Endodermal cell (in vitro differentiated cells): ENCODE measurements at regions not wholly inside any gene's neighbourhood (a gene's known extent, or its start where the extent isn't known, plus 50 kb on each side); places are given as distances from the start of the nearest gene placed in this dataset.

Source experiments
- DNase-seq: peaks from one replicate; pipeline ENCODE4 v3.0.0-alpha.2; 2017
- H3K27ac ChIP-seq: 2 replicates; pipeline ENCODE4 v1.5.1; 2013; ENCODE audit warnings: mild to moderate bottlenecking, low read depth, low read length, moderate library complexity
- H3K27me3 ChIP-seq: 2 replicates; pipeline ENCODE4 v1.6.1; 2013; ENCODE audit warnings: mild to moderate bottlenecking, low read length, moderate library complexity; ENCODE audit not compliant: insufficient read depth, control insufficient read depth, poor library complexity, severe bottlenecking
- H3K36me3 ChIP-seq: 2 replicates; pipeline ENCODE4 v1.7.0; 2013; ENCODE audit warnings: mild to moderate bottlenecking, low read length, moderate library complexity; ENCODE audit not compliant: control insufficient read depth, insufficient read depth
- H3K4me1 ChIP-seq: one replicate; pipeline ENCODE4 v1.7.0; 2013; ENCODE audit warnings: low read length; ENCODE audit not compliant: control insufficient read depth, insufficient read depth
- H3K4me3 ChIP-seq: 2 replicates; pipeline ENCODE4 v1.5.1; 2013; ENCODE audit warnings: mild to moderate bottlenecking, low read length, moderate library complexity
- H3K9ac ChIP-seq: 2 replicates; pipeline ENCODE4 v1.6.1; 2013; ENCODE audit warnings: mild to moderate bottlenecking, low read length, moderate library complexity; ENCODE audit not compliant: poor library complexity, severe bottlenecking; ENCODE audit errors: extremely low read depth
- H3K9me3 ChIP-seq: 2 replicates; pipeline ENCODE4 v1.6.1; 2013; ENCODE audit warnings: mild to moderate bottlenecking, low read length, moderate library complexity; ENCODE audit not compliant: control insufficient read depth
- H3K27ac Mint-ChIP-seq: 2 replicates; pipeline ENCODE4 v1.8.0; 2020; ENCODE audit warnings: mixed read lengths
- H3K27me3 Mint-ChIP-seq: 2 replicates; pipeline ENCODE4 v1.8.0; 2021; ENCODE audit warnings: mild to moderate bottlenecking, mixed read lengths; ENCODE audit not compliant: insufficient read depth
- H3K36me3 Mint-ChIP-seq: 2 replicates; pipeline ENCODE4 v1.8.0; 2020; ENCODE audit warnings: low read depth, mixed read lengths
- H3K4me1 Mint-ChIP-seq: 2 replicates; pipeline ENCODE4 v1.8.0; 2020; ENCODE audit warnings: mixed read lengths
- H3K4me3 Mint-ChIP-seq: 2 replicates; pipeline ENCODE4 v1.8.0; 2020; ENCODE audit warnings: mild to moderate bottlenecking, moderate library complexity, mixed read lengths
- H3K9me3 Mint-ChIP-seq: 2 replicates; pipeline ENCODE4 v1.8.0; 2020; ENCODE audit warnings: mild to moderate bottlenecking, mixed read lengths
- WGBS, 2 experiments: methylation state at CpG; one replicate each; pipeline versions ENCODE4 v1.1.5 to v1.1.7; 2013; ENCODE audit warnings: missing lambda C conversion rate in 2 of 2, mixed read lengths in 1 of 2; ENCODE audit not compliant: insufficient coverage in 1 of 2, insufficient read length in 1 of 2; 5-methylcytosine and 5-hydroxymethylcytosine counted together
- TF ChIP-seq, protein P1 (sequence below): fragments of 200-600 bp; sonication (generic); conservative IDR thresholded peaks from 2 replicates; pipeline ENCODE4 v1.5.0; 2021; ENCODE audit warnings: antibody characterized with exemption, mild to moderate bottlenecking

DNA sequence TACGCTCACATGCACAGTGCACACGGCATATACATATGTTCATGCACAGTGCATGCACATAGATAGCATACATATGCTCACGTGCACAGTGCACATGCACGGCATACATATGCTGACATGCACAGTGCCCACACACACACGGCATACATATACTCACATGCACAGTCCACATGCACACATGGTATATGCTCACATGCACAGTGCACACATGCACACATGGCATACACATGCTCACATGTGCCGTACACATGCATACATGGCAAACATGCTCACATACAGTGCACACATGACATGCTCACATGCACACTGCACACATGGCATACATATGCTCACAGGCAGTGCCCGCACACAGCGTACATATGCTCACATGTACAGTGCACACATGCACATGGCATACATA, 97.7 kb upstream of the CTDP1 start:
- Mint-ChIP-seq H3K27ac (no peak overlapping the region), H3K9me3 (no peaks in the 10 kb centered on the region), H3K4me1 (no peaks in the 10 kb centered on the region), H3K27me3 (no peaks in the 10 kb centered on the region), H3K4me3 (no peak overlapping the region), H3K36me3 (no peaks in the 10 kb centered on the region)
- Histone ChIP-seq H3K36me3 (no peaks in the 10 kb centered on the region), H3K9ac (no peak overlapping the region), H3K4me1 (no peaks in the 10 kb centered on the region), H3K4me3 (no peak overlapping the region), H3K9me3 (no peaks in the 10 kb centered on the region), H3K27ac (no peak overlapping the region), H3K27me3 (no peaks in the 10 kb centered on the region)
- DNase-seq, result peak; percentile 18
- WGBS, 2 experiments, result 95 to 97% methylated on average over 8 of the region's 8 CpGs
- TF ChIP-seq, protein P1, sequence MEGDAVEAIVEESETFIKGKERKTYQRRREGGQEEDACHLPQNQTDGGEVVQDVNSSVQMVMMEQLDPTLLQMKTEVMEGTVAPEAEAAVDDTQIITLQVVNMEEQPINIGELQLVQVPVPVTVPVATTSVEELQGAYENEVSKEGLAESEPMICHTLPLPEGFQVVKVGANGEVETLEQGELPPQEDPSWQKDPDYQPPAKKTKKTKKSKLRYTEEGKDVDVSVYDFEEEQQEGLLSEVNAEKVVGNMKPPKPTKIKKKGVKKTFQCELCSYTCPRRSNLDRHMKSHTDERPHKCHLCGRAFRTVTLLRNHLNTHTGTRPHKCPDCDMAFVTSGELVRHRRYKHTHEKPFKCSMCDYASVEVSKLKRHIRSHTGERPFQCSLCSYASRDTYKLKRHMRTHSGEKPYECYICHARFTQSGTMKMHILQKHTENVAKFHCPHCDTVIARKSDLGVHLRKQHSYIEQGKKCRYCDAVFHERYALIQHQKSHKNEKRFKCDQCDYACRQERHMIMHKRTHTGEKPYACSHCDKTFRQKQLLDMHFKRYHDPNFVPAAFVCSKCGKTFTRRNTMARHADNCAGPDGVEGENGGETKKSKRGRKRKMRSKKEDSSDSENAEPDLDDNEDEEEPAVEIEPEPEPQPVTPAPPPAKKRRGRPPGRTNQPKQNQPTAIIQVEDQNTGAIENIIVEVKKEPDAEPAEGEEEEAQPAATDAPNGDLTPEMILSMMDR, result no peak

DNA sequence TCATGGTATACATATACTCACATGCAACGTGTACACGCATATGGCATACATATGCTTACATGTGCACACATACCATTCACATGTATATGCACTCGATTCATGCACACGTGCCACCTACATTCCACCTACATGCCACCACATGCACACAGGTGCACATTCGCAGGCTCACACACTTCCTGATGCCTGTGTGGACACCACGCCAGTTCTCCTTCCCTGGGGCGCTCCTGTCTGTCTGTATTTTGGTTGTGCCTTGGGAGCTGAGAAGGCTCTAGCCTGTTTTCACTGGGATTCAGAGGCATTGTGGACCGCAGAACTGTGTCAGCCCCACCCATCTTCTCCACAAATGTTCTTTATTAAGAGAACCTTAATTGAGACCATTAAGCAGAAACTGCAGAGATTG, 96.6 kb upstream of the CTDP1 start:
- Histone ChIP-seq H3K27ac (no peak overlapping the region), H3K36me3 (no peaks in the 10 kb centered on the region), H3K9me3 (no peaks in the 10 kb centered on the region), H3K4me1 (no peaks in the 10 kb centered on the region), H3K27me3 (no peaks in the 10 kb centered on the region), H3K4me3 (no peak overlapping the region), H3K9ac (no peak overlapping the region)
- Mint-ChIP-seq H3K36me3 (no peaks in the 10 kb centered on the region), H3K27ac (no peak overlapping the region), H3K4me1 (no peaks in the 10 kb centered on the region), H3K4me3 (no peak overlapping the region), H3K27me3 (no peaks in the 10 kb centered on the region), H3K9me3 (no peaks in the 10 kb centered on the region)
- DNase-seq, result peak; percentile 33
- 95 to 97% methylated on average over 7 to 8 of the region's 8 CpGs for WGBS, 2 experiments
- TF ChIP-seq, protein P1, result no peak

DNA sequence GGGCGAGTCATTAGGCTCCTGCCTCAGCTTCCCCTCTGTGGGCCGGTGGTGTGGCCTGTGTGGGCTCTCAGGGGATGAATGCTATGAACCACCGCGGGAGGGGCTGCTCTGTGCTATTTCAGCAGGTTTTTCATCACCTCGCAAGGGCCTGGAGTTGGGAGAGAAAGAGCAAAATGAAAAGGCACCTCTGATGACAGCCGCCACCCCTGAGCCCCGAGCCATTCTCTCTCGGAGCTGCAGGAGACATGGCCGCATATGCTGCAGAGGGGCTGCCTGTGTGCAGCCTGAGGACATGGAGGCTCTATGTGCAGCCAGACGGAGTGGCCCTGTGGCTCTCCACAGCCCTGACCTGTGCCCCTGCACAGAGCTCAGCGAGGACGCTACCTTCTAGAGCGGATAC, 96.2 kb upstream of the CTDP1 start:
- TF ChIP-seq, protein P1, result no peak
- Mint-ChIP-seq H3K4me1 (peaks cover 3% of the 10 kb centered on the region), H3K4me3 (no peak overlapping the region), H3K36me3 (no peaks in the 10 kb centered on the region), H3K9me3 (no peaks in the 10 kb centered on the region), H3K27me3 (no peaks in the 10 kb centered on the region), H3K27ac (no peak overlapping the region)
- Histone ChIP-seq H3K9ac (no peak overlapping the region), H3K36me3 (no peaks in the 10 kb centered on the region), H3K27ac (no peak overlapping the region), H3K4me1 (no peaks in the 10 kb centered on the region), H3K27me3 (no peaks in the 10 kb centered on the region), H3K4me3 (no peak overlapping the region), H3K9me3 (no peaks in the 10 kb centered on the region)
- DNase-seq, result peak; percentile 37
- WGBS, 2 experiments, result 91 to 95% methylated on average over 11 to 13 of the region's 13 CpGs
